Kidney (tissue), 13 donors: ENCODE measurements at regions not wholly inside any gene's neighbourhood (a gene's known extent, or its start where the extent isn't known, plus 50 kb on each side); places are given as distances from the start of the nearest gene placed in this dataset.
A peak's percentile ranks its signal among the peaks of the same experiment; 100 is the strongest.
"Not testable (repeated sequence)": the region's sequence is repeated elsewhere in the genome, so short reads cannot be mapped to it uniquely, and the experiment has no call there.

Experiments
- DNase-seq, 5 donors: peaks; one replicate each; pipeline ENCODE4 v3.0.0-alpha.2; 2013 to 2020
- FAIRE-seq: peaks from 2 replicates; lab custom pipeline; 2012; peaks lifted over from hg19 to GRCh38; lab: Jason Lieb, UNC
- H3K27ac ChIP-seq, 2 donors: one replicate each; pipeline ENCODE4 v1.7.0; 2013; ENCODE audit warnings: low read depth in 2 of 2, low read length in 2 of 2, inconsistent platforms in 1 of 2
- H3K27me3 ChIP-seq: one replicate; pipeline ENCODE4 v1.7.1; 2013; ENCODE audit warnings: low read length, inconsistent platforms; ENCODE audit not compliant: control insufficient read depth, insufficient read depth
- H3K36me3 ChIP-seq, 3 donors: one replicate each; pipeline versions ENCODE4 v1.7.0 to v1.7.1; 2013; ENCODE audit warnings: low read length in 3 of 3, control low read depth in 1 of 3, inconsistent platforms in 1 of 3; ENCODE audit not compliant: insufficient read depth in 3 of 3, control insufficient read depth in 2 of 3
- H3K4me1 ChIP-seq, 3 donors: one replicate each; pipeline versions ENCODE4 v1.7.0 to v1.7.1; 2013; ENCODE audit warnings: low read length in 3 of 3, inconsistent platforms in 1 of 3, low read depth in 1 of 3; ENCODE audit not compliant: control insufficient read depth in 2 of 3, insufficient read depth in 2 of 3
- H3K4me3 ChIP-seq, 3 donors: one replicate each; pipeline versions ENCODE4 v1.7.0 to v1.8.1; 2013; ENCODE audit warnings: low read length in 3 of 3, control low read depth in 1 of 3, inconsistent platforms in 1 of 3
- H3K9ac ChIP-seq, 3 donors: one replicate each; pipeline versions ENCODE4 v1.7.0 to v1.7.1; 2013; ENCODE audit warnings: low read length in 3 of 3, control low read depth in 1 of 3, inconsistent platforms in 1 of 3
- H3K9me3 ChIP-seq, 3 donors: one replicate each; pipeline versions ENCODE4 v1.7.0 to v1.7.1; 2013; ENCODE audit warnings: low read length in 3 of 3, control low read depth in 1 of 3, inconsistent platforms in 1 of 3; ENCODE audit not compliant: control insufficient read depth in 2 of 3, insufficient read depth in 1 of 3
- intact Hi-C: fragments of 100-400 bp; cut with DNase I; formaldehyde crosslinking; loops from one replicate; pipeline ENCODE4 v1.11.1; 2022
- TF ChIP-seq, protein P1 (sequence below): IDR thresholded peaks from 3 replicates; pipeline ENCODE4 v1.5.1; 2012; ENCODE audit warnings: mild to moderate bottlenecking, moderate library complexity, borderline replicate concordance; ENCODE audit not compliant: insufficient read depth; ENCODE audit errors: extremely low read depth
- donor health status: control.
- donor health status: control.
- donor health status: control.
- donor health status: control.
- donor health status: control.
- donor health status: DM: yes; HTN: yes; CAD: no.
- donor health status: Normal renal cell carcinoma (clear cell type).

DNA sequence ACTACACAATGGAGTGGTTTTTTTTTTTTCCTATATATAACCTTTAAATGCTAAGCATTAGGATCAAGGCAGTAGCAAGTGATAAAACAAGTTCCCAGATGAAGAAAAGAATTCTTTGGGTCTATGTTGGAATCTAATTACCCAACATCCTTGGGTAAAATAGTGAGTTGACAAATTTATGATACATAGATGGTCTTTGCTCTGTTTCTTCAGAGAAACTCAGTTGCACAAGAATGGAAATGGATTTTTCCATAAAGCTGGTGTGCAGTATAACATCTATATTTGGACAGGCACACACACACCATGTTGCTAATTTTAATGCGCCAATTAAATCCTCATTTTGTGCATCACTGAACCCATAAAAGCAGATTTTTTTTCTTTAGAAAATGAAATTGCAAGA lies 137.0 kb upstream of the MED14 start:
- no peaks in the 10 kb centered on the region for H3K27me3 ChIP-seq
- intact Hi-C loops, result no loop called here
- no peak for FAIRE-seq

DNA sequence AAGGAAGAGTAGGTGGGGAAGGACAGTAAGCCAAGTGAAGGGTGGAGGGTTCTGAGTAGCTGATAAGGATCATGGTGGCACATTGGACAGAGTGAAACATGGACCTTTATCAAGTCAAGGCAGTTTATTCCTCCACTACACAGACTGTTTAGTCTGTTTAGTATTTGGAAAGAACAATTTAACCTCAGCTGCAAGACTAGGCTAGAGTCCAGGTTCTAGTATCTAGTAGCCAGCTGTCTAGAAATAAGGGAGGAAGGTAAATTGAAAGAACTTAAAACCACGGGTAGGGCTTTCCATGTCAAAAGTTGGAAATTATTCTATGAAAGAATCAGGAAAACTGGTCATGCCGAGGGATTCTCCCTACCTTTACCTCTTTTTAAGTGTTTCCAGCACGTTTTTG lies 140.1 kb upstream of the MED14 start:
- no peaks in the 10 kb centered on the region for H3K27me3 ChIP-seq
- intact Hi-C loops, result no loop called here
- no peak overlapping the region for H3K27ac ChIP-seq
- no peaks in the 10 kb centered on the region for H3K9me3 ChIP-seq
- FAIRE-seq (no peak), DNase-seq (no peak)
- no peaks in the 10 kb centered on the region for H3K4me1 ChIP-seq
- no peak overlapping the region for H3K4me3 ChIP-seq
- TF ChIP-seq, protein P1, sequence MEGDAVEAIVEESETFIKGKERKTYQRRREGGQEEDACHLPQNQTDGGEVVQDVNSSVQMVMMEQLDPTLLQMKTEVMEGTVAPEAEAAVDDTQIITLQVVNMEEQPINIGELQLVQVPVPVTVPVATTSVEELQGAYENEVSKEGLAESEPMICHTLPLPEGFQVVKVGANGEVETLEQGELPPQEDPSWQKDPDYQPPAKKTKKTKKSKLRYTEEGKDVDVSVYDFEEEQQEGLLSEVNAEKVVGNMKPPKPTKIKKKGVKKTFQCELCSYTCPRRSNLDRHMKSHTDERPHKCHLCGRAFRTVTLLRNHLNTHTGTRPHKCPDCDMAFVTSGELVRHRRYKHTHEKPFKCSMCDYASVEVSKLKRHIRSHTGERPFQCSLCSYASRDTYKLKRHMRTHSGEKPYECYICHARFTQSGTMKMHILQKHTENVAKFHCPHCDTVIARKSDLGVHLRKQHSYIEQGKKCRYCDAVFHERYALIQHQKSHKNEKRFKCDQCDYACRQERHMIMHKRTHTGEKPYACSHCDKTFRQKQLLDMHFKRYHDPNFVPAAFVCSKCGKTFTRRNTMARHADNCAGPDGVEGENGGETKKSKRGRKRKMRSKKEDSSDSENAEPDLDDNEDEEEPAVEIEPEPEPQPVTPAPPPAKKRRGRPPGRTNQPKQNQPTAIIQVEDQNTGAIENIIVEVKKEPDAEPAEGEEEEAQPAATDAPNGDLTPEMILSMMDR, result no peak
- no peaks in the 10 kb centered on the region for H3K36me3 ChIP-seq
- no peak overlapping the region for H3K9ac ChIP-seq

More for the DNA sequence above, 137.0 kb upstream of the MED14 start:
- Histone ChIP-seq H3K36me3 (no peaks in the 10 kb centered on the region), H3K4me1 (peaks cover 0 to 3% (median 0%) of the 10 kb centered on the region in 3 donors), H3K4me3 (no peak overlapping the region), H3K9me3 (no peaks in the 10 kb centered on the region), H3K9ac (no peak overlapping the region), H3K27ac (no peak overlapping the region)
- TF ChIP-seq, protein P1, result no peak
- DNase-seq, result no peak

DNA sequence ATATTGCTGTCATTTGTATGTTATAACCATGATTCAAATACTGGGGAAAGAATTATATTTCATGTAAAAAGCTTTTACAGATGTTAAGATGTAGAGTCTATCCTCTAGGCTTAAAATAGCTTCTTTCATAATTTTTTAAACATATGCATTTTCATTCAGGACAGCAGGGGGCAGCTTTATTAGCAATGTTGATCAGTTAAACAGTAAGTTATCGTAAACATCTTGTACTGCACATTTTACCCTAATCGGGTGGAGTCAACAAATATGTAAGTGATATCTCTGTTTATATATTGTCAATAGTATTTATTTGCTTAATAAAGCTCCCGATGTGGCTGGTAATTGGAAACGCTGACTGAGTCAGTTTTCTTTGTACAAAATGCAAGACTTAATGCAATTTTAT lies 142.5 kb upstream of the MED14 start:
- no peak overlapping the region for H3K27ac ChIP-seq
- H3K36me3 ChIP-seq, result no peaks in the 10 kb centered on the region
- peak in 1 of 5 donors; percentile 33 for DNase-seq
- no peaks in the 10 kb centered on the region for H3K4me1 ChIP-seq
- H3K9me3 ChIP-seq, result no peaks in the 10 kb centered on the region
- intact Hi-C loops, result no loop called here
- H3K4me3 ChIP-seq, result peak overlapping the region; percentile 33 to 42 (median 33)
- no peaks in the 10 kb centered on the region for H3K27me3 ChIP-seq
- no peak overlapping the region for H3K9ac ChIP-seq
- TF ChIP-seq, protein P1, result peak; percentile 39
- no peak for FAIRE-seq

DNA sequence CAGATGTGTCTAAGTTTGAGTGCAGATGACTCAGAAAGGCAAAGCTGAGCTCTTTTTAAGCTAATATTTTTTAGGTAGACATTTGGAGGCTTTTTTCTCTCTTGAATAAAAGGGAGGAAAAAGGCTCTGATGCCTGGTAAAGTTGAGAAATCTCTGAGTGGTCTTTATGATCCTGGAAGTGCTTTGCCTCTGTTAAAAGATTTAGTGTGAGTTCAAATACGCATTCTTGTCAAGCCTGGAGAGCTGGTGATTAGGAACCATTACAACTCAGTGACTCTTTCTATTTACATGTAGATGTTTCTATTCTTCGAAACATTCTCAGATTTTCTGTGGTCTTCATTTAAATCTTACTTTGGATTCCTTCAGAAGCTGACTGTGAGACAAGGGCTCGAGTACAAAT lies 143.4 kb upstream of the MED14 start:
- Histone ChIP-seq H3K36me3 (no peaks in the 10 kb centered on the region), H3K4me3 (no peak overlapping the region), H3K27ac (no peak overlapping the region), H3K9ac (no peak overlapping the region), H3K4me1 (no peaks in the 10 kb centered on the region), H3K27me3 (no peaks in the 10 kb centered on the region), H3K9me3 (no peaks in the 10 kb centered on the region)
- DNase-seq (peak in 1 of 5 donors; percentile 18), FAIRE-seq (no peak)
- TF ChIP-seq, protein P1, result no peak
- intact Hi-C loops, result no loop called here

DNA sequence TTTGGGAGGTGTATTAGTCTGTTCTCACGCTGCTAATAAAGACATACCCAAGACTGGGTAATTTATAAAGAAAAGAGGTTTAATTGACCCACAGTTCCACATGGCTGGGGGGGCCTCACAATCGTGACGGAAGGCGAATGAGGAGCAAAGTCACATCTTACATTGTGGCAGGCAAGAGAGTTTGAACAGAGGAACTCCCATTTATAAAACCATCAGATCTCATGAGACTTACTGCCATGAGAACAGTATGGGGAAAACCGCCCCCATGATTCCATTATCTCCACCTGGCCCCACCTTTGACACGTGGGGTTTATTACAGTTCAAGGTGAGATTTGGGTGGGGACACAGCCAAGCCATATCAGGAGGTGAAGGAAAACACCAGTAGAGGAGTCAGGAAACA lies 143.8 kb upstream of the MED14 start:
- H3K9me3 ChIP-seq, H3K27me3 ChIP-seq, H3K4me1 ChIP-seq, intact Hi-C loops, H3K36me3 ChIP-seq, H3K27ac ChIP-seq, DNase-seq, H3K4me3 ChIP-seq, FAIRE-seq, H3K9ac ChIP-seq: not testable (repeated sequence)
